K562 (cell line): ENCODE measurements at regions not wholly inside any gene's neighbourhood (a gene's known extent, or its start where the extent isn't known, plus 50 kb on each side); places are given as distances from the start of the nearest gene placed in this dataset.

Experiments used
- ATAC-seq: fragments of 200-7000 bp; cut with Tn5 transposase; 3 replicates; pipeline ENCODE4 v1.9.1; 2020; ENCODE audit warnings: moderate library complexity
- BruUV-seq: library from RNA; stranded (reverse); fragments of 400-500 nt; replicated peaks from 2 replicates; lab custom pipeline; 2021; lab: Mats Ljungman, UMichigan
- CTCF ChIA-PET: fragments of 300-600 bp; formaldehyde crosslinking; extraction: SDS; loops from one replicate; lab custom pipeline; 2021; ENCODE audit warnings: low intra/inter-chr PET ratio; lab: Yijun Ruan, JAX
- POLR2A ChIA-PET: fragments of 300-600, 350-650 bp; sonication (Branson Sonifier 250); formaldehyde crosslinking; extraction: SDS; loops from one replicate; lab custom pipeline; 2021; ENCODE audit warnings: antibody characterized with exemption, inconsistent platforms; lab: Yijun Ruan, JAX
- DNase-seq, 4 experiments: peaks; one replicate each; pipeline versions ENCODE4 v3.0.0 to v3.0.0-alpha.2; 2011 to 2018; ENCODE audit warnings: low spot score in 3 of 4, mixed read lengths in 3 of 4; ENCODE audit errors: extremely low read depth in 1 of 4
- FAIRE-seq: peaks from 2 replicates; lab custom pipeline; 2011; peaks lifted over from hg19 to GRCh38; lab: Jason Lieb, UNC
- H2AFZ ChIP-seq: 2 replicates; pipeline ENCODE4 v1.6.0; 2011; ENCODE audit warnings: low read depth, low read length, control low read depth, inconsistent platforms
- H3K27ac ChIP-seq: fragments of 200-600 bp; 3 replicates; pipeline ENCODE4 v1.8.0; 2011; ENCODE audit warnings: low read depth, mild to moderate bottlenecking, control low read depth, inconsistent platforms, low read length, moderate library complexity, mixed read lengths; ENCODE audit errors: extremely low read depth
- H3K27me3 ChIP-seq, 2 experiments: fragments of 300-600 bp in 1 of 2; 2 replicates in 1 of 2; 3 replicates in 1 of 2; pipeline versions ENCODE4 v1.6.0 to v1.8.0; 2011; ENCODE audit warnings: inconsistent platforms in 2 of 2, low read length in 2 of 2, mild to moderate bottlenecking in 1 of 2, mixed read lengths in 1 of 2, moderate library complexity in 1 of 2; ENCODE audit not compliant: control insufficient read depth in 2 of 2, insufficient read depth in 2 of 2
- H3K36me3 ChIP-seq: fragments of 300-600 bp; 3 replicates; pipeline ENCODE4 v1.8.0; 2011; ENCODE audit warnings: mild to moderate bottlenecking, low read length, inconsistent platforms; ENCODE audit not compliant: control insufficient read depth, insufficient read depth
- H3K4me1 ChIP-seq, 2 experiments: fragments of 200-600 bp in 1 of 2; replicated peaks in 1 of 2; 2 replicates in 1 of 2; 3 replicates in 1 of 2; pipeline versions ENCODE4 v1.5.1 to v1.8.0; 2011; ENCODE audit warnings: inconsistent platforms in 2 of 2, low read length in 2 of 2, mild to moderate bottlenecking in 1 of 2, mixed read lengths in 1 of 2, moderate library complexity in 1 of 2; ENCODE audit not compliant: control insufficient read depth in 2 of 2, insufficient read depth in 2 of 2
- H3K4me2 ChIP-seq: 2 replicates; pipeline ENCODE4 v1.6.1; 2011; ENCODE audit warnings: low read length, control low read depth, inconsistent platforms, mixed read lengths; ENCODE audit not compliant: insufficient read depth
- H3K4me3 ChIP-seq: fragments of 200-600 bp; sonication (generic), shearing (Covaris generic); 2 replicates; pipeline ENCODE4 v1.5.1; 2016; ENCODE audit warnings: control low read depth, inconsistent platforms
- H3K79me2 ChIP-seq: fragments of 200-600 bp; 3 replicates; pipeline ENCODE4 v1.8.0; 2011; ENCODE audit warnings: low read length, inconsistent platforms; ENCODE audit not compliant: control insufficient read depth, insufficient read depth
- H3K9ac ChIP-seq, 2 experiments: 2 replicates each; pipeline versions ENCODE4 v1.6.0 to v1.6.1; 2011; ENCODE audit warnings: low read depth in 2 of 2, low read length in 2 of 2, control low read depth in 1 of 2, inconsistent platforms in 1 of 2, mild to moderate bottlenecking in 1 of 2, mixed read lengths in 1 of 2; ENCODE audit not compliant: insufficient read depth in 1 of 2
- H3K9me1 ChIP-seq: one replicate; pipeline ENCODE4 v1.6.0; 2011; ENCODE audit warnings: inconsistent platforms, mild to moderate bottlenecking, low read length, moderate library complexity; ENCODE audit not compliant: control insufficient read depth, insufficient read depth
- H3K9me3 ChIP-seq: replicated peaks from 2 replicates; pipeline ENCODE4 v1.5.1; 2011; ENCODE audit warnings: low read depth, low read length, inconsistent platforms; ENCODE audit not compliant: control insufficient read depth, insufficient read depth
- H4K20me1 ChIP-seq: replicated peaks from 2 replicates; pipeline ENCODE4 v1.6.1; 2011; ENCODE audit warnings: low read length, inconsistent platforms, mixed read lengths; ENCODE audit not compliant: control insufficient read depth, insufficient read depth
- BCL6 ChIP-seq: fragments of 250-450 bp; sonication (Bioruptor Pico); IDR thresholded peaks from 2 replicates; pipeline ENCODE4 v1.4.0; 2020
- BHLHE40 ChIP-seq: IDR thresholded peaks from 2 replicates; pipeline ENCODE4 v1.6.1; 2011; ENCODE audit warnings: low read length, improper control_type of control experiment
- CAMTA2 ChIP-seq: fragments of 250-450 bp; sonication (Bioruptor Pico); conservative IDR thresholded peaks from 2 replicates; pipeline ENCODE4 v1.5.1; 2022
- COPS2 ChIP-seq: fragments of 450-650 bp; conservative IDR thresholded peaks from 2 replicates; pipeline ENCODE4 v1.6.1; 2016; ENCODE audit warnings: mild to moderate bottlenecking, moderate library complexity
- ETV5 ChIP-seq: sonication (generic); formaldehyde crosslinking; IDR thresholded peaks from 2 replicates; pipeline ENCODE4 v1.4.0; 2020; ENCODE audit warnings: low read depth, mild to moderate bottlenecking, missing genetic modification reagents
- ETV6 ChIP-seq, 3 experiments: fragments of 150-350 bp in 1 of 3; sonication (generic) in 1 of 3; formaldehyde crosslinking in 1 of 3; IDR thresholded peaks; 2 replicates each; pipeline versions ENCODE4 v1.6.1 to v1.8.0; 2014 to 2022; ENCODE audit warnings: borderline replicate concordance in 2 of 3, low read depth in 2 of 3, antibody characterized with exemption in 1 of 3, low read length in 1 of 3, mild to moderate bottlenecking in 1 of 3, missing genetic modification reagents in 1 of 3
- FOXK2 ChIP-seq, 2 experiments: fragments of 450-650 bp; IDR thresholded peaks in 1 of 2; conservative IDR thresholded peaks in 1 of 2; 2 replicates each; pipeline ENCODE4 v1.6.1; 2016; ENCODE audit warnings: low read depth in 2 of 2, mild to moderate bottlenecking in 1 of 2
- KDM2B ChIP-seq: fragments of 250-450 bp; sonication (Bioruptor Pico); IDR thresholded peaks from 2 replicates; pipeline ENCODE4 v1.8.0; 2021; ENCODE audit warnings: mild to moderate bottlenecking, moderate library complexity
- MYNN ChIP-seq, 2 experiments: sonication (generic); formaldehyde crosslinking in 1 of 2; IDR thresholded peaks; 2 replicates each; pipeline versions ENCODE4 v1.5.0 to v1.6.1; 2016 to 2020; ENCODE audit warnings: antibody characterized with exemption in 1 of 2, missing genetic modification reagents in 1 of 2
- NR2C2 ChIP-seq, 2 experiments: fragments of 200-800 bp in 1 of 2; sonication (Bioruptor generic) in 1 of 2; sonication (generic) in 1 of 2; formaldehyde crosslinking in 1 of 2; IDR thresholded peaks; 2 replicates each; pipeline versions ENCODE4 v1.6.1 to v1.8.0; 2016 to 2022; ENCODE audit warnings: mild to moderate bottlenecking in 1 of 2, missing compliant biosample characterization in 1 of 2, missing genetic modification characterization in 1 of 2, missing genetic modification reagents in 1 of 2
- SMAD3 ChIP-seq: fragments of 450-650 bp; formaldehyde crosslinking; conservative IDR thresholded peaks from 2 replicates; pipeline ENCODE4 v1.4.0; 2020; ENCODE audit warnings: mild to moderate bottlenecking
- SMARCC2 ChIP-seq: fragments of 450-650 bp; IDR thresholded peaks from 2 replicates; pipeline ENCODE4 v1.6.1; 2017; ENCODE audit warnings: antibody characterized with exemption, moderate library complexity, mild to moderate bottlenecking, low read depth
- TRIM24 ChIP-seq, 2 experiments: fragments of 450-650 bp; IDR thresholded peaks; 2 replicates each; pipeline ENCODE4 v1.6.1; 2016
- ZBTB17 ChIP-seq: fragments of 450-650 bp; formaldehyde crosslinking; IDR thresholded peaks from 2 replicates; pipeline ENCODE4 v1.4.0; 2020; ENCODE audit warnings: mild to moderate bottlenecking
- ZNF134 ChIP-seq: fragments of 250-450 bp; sonication (Bioruptor Pico); conservative IDR thresholded peaks from 2 replicates; pipeline ENCODE4 v1.4.0; 2020
- ZNF707 ChIP-seq: fragments of 250-450 bp; sonication (Bioruptor Pico); conservative IDR thresholded peaks from 2 replicates; pipeline ENCODE4 v1.8.0; 2022; ENCODE audit warnings: inconsistent platforms, mild to moderate bottlenecking, moderate library complexity
- ZNF766 ChIP-seq: fragments of 200-800 bp; sonication (Bioruptor generic); conservative IDR thresholded peaks from 2 replicates; pipeline ENCODE4 v1.6.1; 2016; ENCODE audit warnings: missing genetic modification characterization, missing compliant biosample characterization
- ZNF79 ChIP-seq: fragments of 250-450 bp; sonication (Bioruptor Pico); IDR thresholded peaks from 2 replicates; pipeline ENCODE4 v1.4.0; 2020; ENCODE audit warnings: low read depth, mild to moderate bottlenecking, moderate library complexity
- WGBS: fragments of 100-300 bp; shearing (Covaris generic); methylation state at CpG from one replicate; pipeline ENCODE4 v1.1.6; 2016; ENCODE audit warnings: low coverage, mixed read lengths; ENCODE audit not compliant: insufficient coverage; ENCODE audit errors: missing lambda C conversion rate; 5-methylcytosine and 5-hydroxymethylcytosine counted together
- in situ Hi-C: fragments of 300-500 bp; cut with MboI; formaldehyde crosslinking; loops from 4 replicates; pipeline ENCODE4 v1.15.0; 2018; ENCODE audit warnings: inconsistent platforms, mixed read lengths
- intact Hi-C: fragments of 100-400 bp; cut with micrococcal nuclease; formaldehyde crosslinking; loops from 2 replicates; pipeline ENCODE4 v1.14.2; 2022

DNA sequence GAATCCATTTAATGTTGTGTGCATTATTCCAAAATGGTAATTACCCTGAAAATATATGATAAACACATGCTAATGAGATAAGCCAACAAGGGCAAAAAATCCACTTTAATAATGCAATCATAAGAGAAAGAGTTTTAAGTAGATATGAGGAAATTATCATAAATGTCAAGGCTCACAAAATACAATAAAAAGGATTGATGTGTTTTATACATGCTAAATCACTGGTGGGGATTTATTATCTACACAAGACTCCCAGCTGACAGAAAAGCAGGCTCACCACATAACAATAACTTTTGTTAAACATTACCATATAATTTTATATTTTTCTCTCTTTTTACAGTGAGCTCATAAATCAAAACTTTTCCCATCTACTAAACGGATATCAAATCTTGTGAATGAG is 306.2 kb upstream of the GRAMD2B start:
- no peaks in the 10 kb centered on the region for H3K4me1 ChIP-seq
- TF ChIP-seq MYNN (IDR thresholded peaks at IDR 0.05) (no peak), MYNN (CRISPR knock-in tag; IDR thresholded peaks at IDR 0.05) (no peak), ZNF134 (CRISPR knock-in tag) (no peak), SMARCC2 (no peak)
- no peak overlapping the region for H3K4me3 ChIP-seq
- H3K9ac ChIP-seq, result no peak overlapping the region
- H3K4me2 ChIP-seq, result no peak overlapping the region
- ATAC-seq (no peak), DNase-seq (no peak), FAIRE-seq (no peak)
- no peaks in the 10 kb centered on the region for H3K36me3 ChIP-seq
- 0% methylated on average over 1 of the region's 1 CpG for WGBS
- no peaks in the 10 kb centered on the region for H3K9me1 ChIP-seq
- H3K9me3 ChIP-seq, result no peaks in the 10 kb centered on the region
- ChIA-PET POLR2A (no interaction called here), CTCF (no interaction called here)
- no peaks in the 10 kb centered on the region for H4K20me1 ChIP-seq
- H2AFZ ChIP-seq, result no peak overlapping the region
- intact Hi-C loops, result no loop called here
- in situ Hi-C loops, result no loop called here
- no peaks in the 10 kb centered on the region for H3K79me2 ChIP-seq
- BruUV-seq, result no TSS peak
- H3K27ac ChIP-seq, result no peak overlapping the region
- H3K27me3 ChIP-seq, result no peaks in the 10 kb centered on the region

DNA sequence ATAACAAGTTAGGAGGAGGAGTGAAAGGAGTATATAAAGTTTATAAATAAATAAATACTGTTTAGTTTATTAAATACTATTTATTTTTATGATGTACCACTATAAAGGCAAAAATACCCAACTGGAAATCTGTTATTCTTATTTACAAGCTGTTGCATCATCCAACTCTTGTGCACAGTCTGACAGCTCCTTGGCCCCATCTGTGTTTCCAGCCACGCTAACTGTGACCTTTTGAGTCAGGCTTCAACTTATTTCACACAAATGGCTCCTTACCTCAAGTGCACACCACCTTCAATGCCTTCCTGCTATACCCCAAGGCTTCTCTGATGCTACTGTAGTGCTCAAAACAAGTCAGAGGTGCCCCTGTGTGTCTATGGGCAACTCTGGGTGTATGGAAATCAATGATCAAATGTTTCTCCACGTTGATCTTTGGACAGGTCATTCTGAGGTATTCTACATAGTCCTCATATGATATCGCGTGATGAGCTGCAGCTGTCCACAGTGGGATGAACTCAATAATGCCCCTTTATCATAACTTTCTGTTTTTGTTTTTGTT is 303.2 kb upstream of the GRAMD2B start:
- Histone ChIP-seq H3K4me2 (no peak overlapping the region), H3K79me2 (no peaks in the 10 kb centered on the region), H2AFZ (no peak overlapping the region), H3K9ac (no peak overlapping the region), H3K27me3 (no peaks in the 10 kb centered on the region), H3K27ac (no peak overlapping the region), H3K9me3 (no peaks in the 10 kb centered on the region), H3K4me1 (no peaks in the 10 kb centered on the region), H3K9me1 (no peaks in the 10 kb centered on the region), H4K20me1 (no peaks in the 10 kb centered on the region), H3K4me3 (no peak overlapping the region), H3K36me3 (no peaks in the 10 kb centered on the region)
- ChIA-PET POLR2A (no interaction called here), CTCF (no interaction called here)
- no peak for DNase-seq
- in situ Hi-C loops (no loop called here), intact Hi-C loops (no loop called here)
- ATAC-seq, result no peak
- no peak for FAIRE-seq
- no TSS peak for BruUV-seq
- WGBS, result 1% methylated on average over 4 of the region's 4 CpGs
- TF ChIP-seq CAMTA2 (CRISPR knock-in tag), result no peak
- 0 out of 2 replicates have a peak, but pooled peaks have one; percentile 61 for TF ChIP-seq ZNF79 (CRISPR knock-in tag)
- no peak for TF ChIP-seq BCL6
- 0 out of 2 replicates have a peak, but pooled peaks have one; percentile 26 for TF ChIP-seq ZNF766 (CRISPR knock-in tag)
- TF ChIP-seq ETV5 (CRISPR knock-in tag), result no peak
- no peak for TF ChIP-seq FOXK2 (conservative IDR thresholded peaks at IDR 0.05 in 1 of 2, IDR thresholded peaks at IDR 0.05 in 1 of 2; ENCODE audit: low read depth in 2 of 2)
- TF ChIP-seq COPS2, result no peak
- TF ChIP-seq KDM2B (CRISPR knock-in tag), result no peak
- no peak for TF ChIP-seq BHLHE40
- TF ChIP-seq ETV6 (IDR thresholded peaks at IDR 0.05; ENCODE audit: borderline replicate concordance in 1 of 2, low read depth in 2 of 2, low read length in 1 of 2), result no peak
- TF ChIP-seq ETV6 (CRISPR knock-in tag; IDR thresholded peaks at IDR 0.05; ENCODE audit: borderline replicate concordance), result no peak
- peak in 1 of 2 experiments; percentile 78; a peak in 1 of 4 replicates for TF ChIP-seq TRIM24 (IDR thresholded peaks at IDR 0.05)
- no peak for TF ChIP-seq NR2C2 (CRISPR knock-in tag; IDR thresholded peaks at IDR 0.05)
- peak; percentile 60; the same call in 1 of the 2 replicates for TF ChIP-seq NR2C2 (tag; IDR thresholded peaks at IDR 0.05)
- peak; percentile 13; the same call in 1 of the 2 replicates for TF ChIP-seq SMAD3
- no peak for TF ChIP-seq ZNF707 (CRISPR knock-in tag)
- peak; percentile 61; the same call in 1 of the 2 replicates for TF ChIP-seq ZBTB17 (CRISPR knock-in tag)
